Right renal pelvis (tissue), 4 donors: ENCODE measurements at regions not wholly inside any gene's neighbourhood (a gene's known extent, or its start where the extent isn't known, plus 50 kb on each side); places are given as distances from the start of the nearest gene placed in this dataset.

Source experiments
- DNase-seq, 4 donors: peaks; one replicate each; pipeline ENCODE4 v3.0.0-alpha.2; 2013; ENCODE audit warnings: low read depth in 4 of 4, low spot score in 3 of 4, missing footprints in 1 of 4

GRCh38 chr5:54721951-54722654 is 204.5 kb downstream of the SNX18 start:
- no peak for DNase-seq

GRCh38 chr5:54721116-54721515 is 203.6 kb downstream of the SNX18 start:
- DNase-seq = no peak

- no peak for DNase-seq
Observed at GRCh38 chr5:54720341-54720740, 202.8 kb downstream of the SNX18 start.

- no peak for DNase-seq
Observed at GRCh38 chr5:54719384-54720283, 202.1 kb downstream of the SNX18 start.

GRCh38 chr5:54718656-54719055 is 201.1 kb downstream of the SNX18 start:
- DNase-seq = peak; percentile 32 to 53 (median 49)

- DNase-seq = no peak
Observed at GRCh38 chr5:54717870-54718269, 200.3 kb downstream of the SNX18 start.

GRCh38 chr5:54717459-54717858 is 199.9 kb downstream of the SNX18 start:
- no peak for DNase-seq

- no peak for DNase-seq
Observed at GRCh38 chr5:54713923-54714581, 196.5 kb downstream of the SNX18 start.

- DNase-seq = no peak
Observed at GRCh38 chr5:54709096-54709495, 191.5 kb downstream of the SNX18 start.

GRCh38 chr5:54707841-54708240 is 190.3 kb downstream of the SNX18 start:
- DNase-seq = no peak

GRCh38 chr5:54705994-54706653 is 188.6 kb downstream of the SNX18 start:
- DNase-seq = no peak

- DNase-seq = no peak
Observed at GRCh38 chr5:54704825-54705224, 187.3 kb downstream of the SNX18 start.

GRCh38 chr5:54704333-54704732 is 186.8 kb downstream of the SNX18 start:
- DNase-seq = no peak

- DNase-seq = no peak
Observed at GRCh38 chr5:54703565-54704255, 186.2 kb downstream of the SNX18 start.

- no peak for DNase-seq
Observed at GRCh38 chr5:54703133-54703532, 185.6 kb downstream of the SNX18 start.

GRCh38 chr5:54702470-54702869 is 184.9 kb downstream of the SNX18 start:
- no peak for DNase-seq

GRCh38 chr5:54700986-54701578 is 183.5 kb downstream of the SNX18 start:
- no peak for DNase-seq

GRCh38 chr5:54696931-54697330 is 179.4 kb downstream of the SNX18 start:
- no peak for DNase-seq

- no peak for DNase-seq
Observed at GRCh38 chr5:54696346-54696745, 178.8 kb downstream of the SNX18 start.
